M059J (cell line): ENCODE measurements at regions not wholly inside any gene's neighbourhood (a gene's known extent, or its start where the extent isn't known, plus 50 kb on each side); places are given as distances from the start of the nearest gene placed in this dataset.
"Not testable (repeated sequence)": the region's sequence is repeated elsewhere in the genome, so short reads cannot be mapped to it uniquely, and the experiment has no call there.

Experiments
- DNase-seq: peaks from one replicate; pipeline ENCODE4 v3.0.0-alpha.2; 2012; ENCODE audit warnings: low read depth

DNA sequence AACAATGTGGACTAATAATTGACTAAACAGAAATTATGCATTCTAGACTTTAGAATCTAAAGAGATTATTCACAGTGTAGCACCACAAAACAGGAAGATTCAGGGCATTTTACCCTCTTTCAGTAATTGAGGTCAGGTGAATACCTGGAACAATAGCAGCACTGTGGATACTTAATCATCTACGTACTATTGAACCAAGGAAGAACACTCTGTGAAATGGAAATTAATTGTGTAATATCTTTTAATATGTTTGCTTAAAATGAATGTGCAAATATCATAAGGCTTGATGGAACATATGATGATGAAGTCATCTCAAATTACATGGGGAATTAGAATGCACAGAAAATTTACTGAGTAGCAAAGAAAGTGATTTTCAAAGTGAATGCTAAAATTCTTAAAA lies 68.5 kb upstream of the MAP9 start:
- DNase-seq = no peak

- no peak for DNase-seq
Measured at GRCh38 chr4:155444721-155445120, 68.0 kb upstream of the MAP9 start.

DNA sequence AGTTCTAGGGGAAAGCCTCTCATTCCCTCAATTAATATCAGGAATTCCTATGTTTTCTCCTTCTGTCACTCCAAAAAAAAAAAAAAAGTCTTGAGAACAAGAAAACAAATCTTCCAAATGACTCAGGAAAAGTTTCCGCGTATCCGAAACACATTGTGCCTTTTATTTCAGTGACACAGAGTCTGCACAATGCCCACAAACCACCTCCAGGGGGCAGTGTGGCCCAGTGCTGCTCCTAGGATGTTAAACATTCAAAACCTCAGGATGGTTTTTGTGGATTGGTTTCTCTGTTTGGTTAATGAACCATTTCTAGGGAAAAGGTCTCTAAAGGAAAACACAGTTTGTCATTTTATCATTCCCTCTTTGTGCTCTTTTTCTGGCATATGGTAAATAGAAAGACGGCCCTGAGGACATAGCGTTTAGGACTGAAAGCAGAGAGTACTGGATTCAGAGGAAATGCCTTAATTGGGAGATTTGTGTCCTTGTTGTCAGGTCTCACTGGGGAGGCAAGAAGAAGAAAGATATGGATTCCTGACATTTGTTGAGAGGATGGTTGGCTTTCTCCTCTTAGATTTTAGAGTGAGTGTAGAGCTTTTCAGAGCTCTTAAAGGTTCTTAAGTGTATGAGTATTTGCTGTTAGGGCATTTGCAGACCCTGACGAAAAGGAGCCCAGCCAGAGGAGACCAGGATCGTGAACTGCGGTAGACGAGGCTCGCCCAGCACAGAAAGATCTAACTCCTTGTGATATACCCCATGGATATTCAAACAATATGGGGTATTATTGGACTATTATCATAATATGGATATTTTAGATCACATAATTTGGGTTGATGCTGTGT lies 65.7 kb upstream of the MAP9 start:
- DNase-seq = peak; percentile 69

- DNase-seq = no peak
Measured at GRCh38 chr4:155441475-155441874, 64.7 kb upstream of the MAP9 start.

DNA sequence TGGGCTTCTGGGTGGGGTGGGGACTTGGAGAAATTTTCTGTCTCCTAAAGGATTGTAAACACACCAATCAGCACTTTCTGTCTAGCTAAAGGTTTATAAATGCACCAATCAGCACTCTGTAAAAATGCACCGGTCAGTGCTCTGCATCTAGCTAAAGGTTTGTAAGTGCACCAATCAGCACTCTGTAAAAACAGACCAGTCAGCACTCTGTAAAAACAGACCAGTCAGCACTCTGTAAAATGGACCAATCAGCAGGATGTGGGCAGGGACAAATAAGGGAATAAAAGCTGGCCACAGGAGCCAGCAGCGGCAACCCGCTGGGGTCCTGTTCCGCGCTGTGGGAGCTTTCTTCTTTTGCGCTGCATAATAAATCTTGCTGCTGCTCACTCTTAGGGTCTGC lies 63.0 kb upstream of the MAP9 start:
- DNase-seq = not testable (repeated sequence)

GRCh38 chr4:155434904-155435303 lies 58.1 kb upstream of the MAP9 start:
- DNase-seq = no peak

- DNase-seq = no peak
Measured at GRCh38 chr4:155434366-155434765, 57.6 kb upstream of the MAP9 start.

- DNase-seq = peak; percentile 68
Measured at GRCh38 chr4:155433636-155434360, 57.0 kb upstream of the MAP9 start.

DNA sequence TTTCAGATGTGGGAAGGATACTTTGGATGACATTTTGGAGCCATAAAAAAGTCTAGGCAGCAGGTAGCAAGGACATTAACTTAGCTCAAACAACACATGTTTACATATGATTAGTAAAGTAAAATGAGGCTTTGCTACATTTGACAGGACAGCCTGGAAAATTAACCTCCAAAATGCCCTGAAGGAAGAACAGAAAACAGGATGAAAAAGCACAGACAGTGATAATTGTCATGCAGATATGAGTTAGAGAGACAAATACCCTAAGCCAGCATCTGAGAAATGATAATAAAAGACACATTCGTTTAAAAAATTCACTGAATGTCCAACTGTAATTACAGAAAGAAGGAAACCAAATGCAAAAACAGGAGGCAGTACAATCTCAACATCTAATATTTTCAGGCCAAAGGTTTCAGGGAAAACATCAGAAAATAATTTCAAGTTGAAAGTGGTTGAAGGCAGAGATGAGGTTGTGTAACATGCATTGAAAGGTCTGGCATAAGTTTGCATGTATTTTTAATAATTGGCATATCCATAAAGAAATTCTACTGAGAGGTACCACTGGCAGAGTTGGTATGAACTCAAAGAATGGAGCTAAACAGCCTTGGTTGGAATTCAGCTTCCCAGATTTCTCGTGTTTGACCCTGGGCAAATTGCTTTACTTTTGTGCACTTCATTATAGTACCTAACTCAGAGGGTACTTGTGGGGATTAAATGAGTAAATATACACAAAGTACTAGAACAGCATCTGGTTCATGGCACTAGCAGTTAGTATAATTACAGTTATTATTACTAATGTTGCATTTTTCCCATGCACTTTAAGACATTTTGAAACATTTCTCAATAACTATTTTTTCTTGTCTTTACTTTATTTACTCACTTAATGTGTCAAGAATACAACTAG lies 54.4 kb upstream of the MAP9 start:
- no peak for DNase-seq

DNA sequence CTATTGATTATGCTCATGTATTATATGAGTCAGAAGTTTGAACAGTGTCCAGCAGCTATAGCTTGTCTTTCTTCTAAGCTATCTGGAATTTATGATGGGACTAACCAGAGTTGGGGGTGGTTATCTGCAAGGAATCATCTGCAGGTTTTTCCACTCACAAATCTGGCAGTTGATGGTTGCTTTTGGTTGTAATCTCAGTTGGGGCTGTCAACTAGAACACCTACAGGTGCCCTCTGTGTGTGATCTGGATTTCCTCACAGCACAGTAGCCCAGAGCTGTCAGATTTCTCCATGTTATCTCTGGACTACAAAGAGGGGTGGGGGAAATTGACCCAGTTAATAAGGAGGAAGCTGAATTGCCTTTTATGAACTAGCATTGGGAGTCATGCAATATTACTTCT lies 51.4 kb upstream of the MAP9 start:
- DNase-seq = no peak

GRCh38 chr4:155426953-155427352 lies 50.2 kb upstream of the MAP9 start:
- DNase-seq = peak; percentile 14
